ENCODE measurements at regions not wholly inside any gene's neighbourhood (a gene's known extent, or its start where the extent isn't known, plus 50 kb on each side); places are given as distances from the start of the nearest gene placed in this dataset.
A peak's percentile ranks its signal among the peaks of the same experiment; 100 is the strongest.

GRCh38 chr20:39823224-39823623, 861.1 kb downstream of the DHX35 start:
- in situ Hi-C loops (cut with HindIII; ENCODE audit: low pct_ligation_motif_present, low sequenced_read_pairs) = no loop called here
- DNase-seq = peak; percentile 93
- Histone ChIP-seq H3K27me3 (replicated peaks) (no peaks in the 10 kb centered on the region), H3K4me3 (ENCODE audit: low read depth, low read length) (no peak overlapping the region), H3K36me3 (replicated peaks) (no peaks in the 10 kb centered on the region), H3K27ac (peak overlapping the region; percentile 89)
- TF ChIP-seq, protein P1, sequence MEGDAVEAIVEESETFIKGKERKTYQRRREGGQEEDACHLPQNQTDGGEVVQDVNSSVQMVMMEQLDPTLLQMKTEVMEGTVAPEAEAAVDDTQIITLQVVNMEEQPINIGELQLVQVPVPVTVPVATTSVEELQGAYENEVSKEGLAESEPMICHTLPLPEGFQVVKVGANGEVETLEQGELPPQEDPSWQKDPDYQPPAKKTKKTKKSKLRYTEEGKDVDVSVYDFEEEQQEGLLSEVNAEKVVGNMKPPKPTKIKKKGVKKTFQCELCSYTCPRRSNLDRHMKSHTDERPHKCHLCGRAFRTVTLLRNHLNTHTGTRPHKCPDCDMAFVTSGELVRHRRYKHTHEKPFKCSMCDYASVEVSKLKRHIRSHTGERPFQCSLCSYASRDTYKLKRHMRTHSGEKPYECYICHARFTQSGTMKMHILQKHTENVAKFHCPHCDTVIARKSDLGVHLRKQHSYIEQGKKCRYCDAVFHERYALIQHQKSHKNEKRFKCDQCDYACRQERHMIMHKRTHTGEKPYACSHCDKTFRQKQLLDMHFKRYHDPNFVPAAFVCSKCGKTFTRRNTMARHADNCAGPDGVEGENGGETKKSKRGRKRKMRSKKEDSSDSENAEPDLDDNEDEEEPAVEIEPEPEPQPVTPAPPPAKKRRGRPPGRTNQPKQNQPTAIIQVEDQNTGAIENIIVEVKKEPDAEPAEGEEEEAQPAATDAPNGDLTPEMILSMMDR (IDR thresholded peaks at IDR 0.05; ENCODE audit: low read depth, low read length, missing control alignments) = peak; percentile 15

- Histone ChIP-seq H3K4me3 (ENCODE audit: low read depth, low read length) (no peak overlapping the region), H3K36me3 (replicated peaks) (no peaks in the 10 kb centered on the region), H3K27ac (peak overlapping the region; percentile 89), H3K27me3 (replicated peaks) (no peaks in the 10 kb centered on the region)
- in situ Hi-C loops (cut with HindIII; ENCODE audit: low pct_ligation_motif_present, low sequenced_read_pairs) = no loop called here
- peak; percentile 57 for DNase-seq
- TF ChIP-seq, protein P1 (IDR thresholded peaks at IDR 0.05; ENCODE audit: low read depth, low read length, missing control alignments) = no peak
Measured at GRCh38 chr20:39822667-39823066, 860.5 kb downstream of the DHX35 start.

DNA sequence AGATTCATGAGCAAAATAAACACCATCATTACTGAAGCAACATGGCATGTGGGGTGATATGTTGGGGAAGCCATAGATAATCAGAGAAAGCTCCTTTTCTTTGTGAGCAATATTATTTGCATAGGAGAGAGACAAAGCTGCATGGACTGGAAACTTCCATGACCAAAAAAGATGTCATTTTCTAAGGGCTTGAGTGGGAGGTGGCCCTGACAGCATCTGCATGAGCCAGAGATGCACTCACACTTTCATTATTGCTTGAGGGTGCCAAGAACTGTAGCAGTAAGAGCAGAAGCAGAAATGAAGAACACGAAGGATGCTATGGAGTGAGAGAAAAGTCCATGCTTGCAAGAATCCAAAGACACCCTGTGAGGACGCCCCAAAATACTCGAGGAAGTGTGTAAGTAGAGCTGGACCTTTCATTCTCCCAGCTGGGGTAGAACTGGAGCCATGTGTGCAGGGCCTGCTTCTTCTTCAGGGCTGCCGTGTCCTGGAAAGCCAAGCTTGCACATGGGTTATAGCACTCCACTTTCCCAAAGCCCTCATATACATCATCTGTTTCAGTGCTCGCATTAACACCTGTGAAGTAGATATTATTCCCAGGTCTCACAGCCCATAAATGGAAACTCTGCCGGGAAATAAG, 851.2 kb downstream of the DHX35 start:
- Histone ChIP-seq H3K36me3 (replicated peaks) (no peaks in the 10 kb centered on the region), H3K27me3 (replicated peaks) (no peaks in the 10 kb centered on the region), H3K27ac (no peak overlapping the region), H3K4me3 (ENCODE audit: low read depth, low read length) (no peak overlapping the region)
- DNase-seq = no peak
- TF ChIP-seq, protein P1 (IDR thresholded peaks at IDR 0.05; ENCODE audit: low read depth, low read length, missing control alignments) = no peak
- in situ Hi-C loops (cut with HindIII; ENCODE audit: low pct_ligation_motif_present, low sequenced_read_pairs) = no loop called here

DNA sequence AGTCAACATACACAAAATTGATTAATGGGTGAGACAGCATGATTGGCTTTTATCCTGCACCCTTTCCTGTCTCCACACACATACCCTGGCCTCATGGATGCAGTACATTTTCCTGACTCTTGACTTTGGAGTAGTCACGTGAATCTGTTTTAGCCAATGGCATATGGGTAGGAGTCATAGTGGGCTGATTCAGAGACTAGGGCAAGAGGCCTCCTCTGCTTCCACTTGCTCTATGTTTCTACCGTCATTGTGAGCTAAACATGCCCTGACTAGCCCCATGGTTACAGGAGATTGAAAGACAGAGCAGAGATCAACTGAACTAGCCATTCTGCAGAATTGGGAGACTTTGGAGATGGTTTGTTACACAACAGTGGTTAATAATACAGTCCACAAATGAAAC, 850.0 kb downstream of the DHX35 start:
- Histone ChIP-seq H3K36me3 (replicated peaks) (no peaks in the 10 kb centered on the region), H3K27ac (no peak overlapping the region), H3K4me3 (ENCODE audit: low read depth, low read length) (no peak overlapping the region), H3K27me3 (replicated peaks) (no peaks in the 10 kb centered on the region)
- TF ChIP-seq, protein P1 (IDR thresholded peaks at IDR 0.05; ENCODE audit: low read depth, low read length, missing control alignments) = no peak
- no peak for DNase-seq
- in situ Hi-C loops (cut with HindIII; ENCODE audit: low pct_ligation_motif_present, low sequenced_read_pairs) = no loop called here

GRCh38 chr20:39810309-39810708, 848.2 kb downstream of the DHX35 start:
- TF ChIP-seq, protein P1 (IDR thresholded peaks at IDR 0.05; ENCODE audit: low read depth, low read length, missing control alignments) = no peak
- Histone ChIP-seq H3K36me3 (replicated peaks) (no peaks in the 10 kb centered on the region), H3K27me3 (replicated peaks) (no peaks in the 10 kb centered on the region), H3K27ac (no peak overlapping the region), H3K4me3 (ENCODE audit: low read depth, low read length) (no peak overlapping the region)
- no peak for DNase-seq
- in situ Hi-C loops (cut with HindIII; ENCODE audit: low pct_ligation_motif_present, low sequenced_read_pairs) = no loop called here

GRCh38 chr20:39808613-39809012, 846.5 kb downstream of the DHX35 start:
- in situ Hi-C loops (cut with HindIII; ENCODE audit: low pct_ligation_motif_present, low sequenced_read_pairs) = no loop called here
- TF ChIP-seq, protein P1 (IDR thresholded peaks at IDR 0.05; ENCODE audit: low read depth, low read length, missing control alignments) = no peak
- no peak for DNase-seq

More at GRCh38 chr20:39808613-39809012, 846.5 kb downstream of the DHX35 start:
- no peaks in the 10 kb centered on the region for H3K36me3 ChIP-seq (replicated peaks)
- H3K27me3 ChIP-seq (replicated peaks) = no peaks in the 10 kb centered on the region
- H3K4me3 ChIP-seq (ENCODE audit: low read depth, low read length) = no peak overlapping the region
- no peak overlapping the region for H3K27ac ChIP-seq
